IMR-90 (cell line): ENCODE measurements at regions not wholly inside any gene's neighbourhood (a gene's known extent, or its start where the extent isn't known, plus 50 kb on each side); places are given as distances from the start of the nearest gene placed in this dataset.
"Not testable (repeated sequence)": the region's sequence is repeated elsewhere in the genome, so short reads cannot be mapped to it uniquely, and the experiment has no call there.

Experiments
- ATAC-seq: fragments of 200-7000 bp; cut with Tn5 transposase; 2 replicates; pipeline ENCODE4 v1.9.1; 2020; ENCODE audit warnings: low read depth, mild to moderate bottlenecking, moderate library complexity
- BruUV-seq: library from RNA; stranded (reverse); fragments of 400-500 nt; replicated peaks from 2 replicates; lab custom pipeline; 2021; lab: Mats Ljungman, UMichigan
- CTCF ChIA-PET: fragments of 300-600 bp; formaldehyde crosslinking; extraction: SDS; loops from one replicate; lab custom pipeline; 2021; ENCODE audit warnings: antibody characterized with exemption; lab: Yijun Ruan, JAX
- POLR2A ChIA-PET: fragments of 300-600 bp; sonication (Branson Sonifier 250); formaldehyde crosslinking; loops from one replicate; lab custom pipeline; 2022; ENCODE audit warnings: antibody characterized with exemption; ENCODE audit not compliant: unreplicated experiment; lab: Charles Lee
- DNase-seq: peaks from one replicate; pipeline ENCODE4 v3.0.0; 2013
- H2AFZ ChIP-seq: replicated peaks from 2 replicates; pipeline ENCODE3; 2013; ENCODE audit warnings: low read length, mild to moderate bottlenecking; ENCODE audit not compliant: poor library complexity
- H2AK5ac ChIP-seq: 2 replicates; pipeline ENCODE4 v1.6.1; 2013; ENCODE audit warnings: low read depth, low read length, inconsistent platforms
- H2AK9ac ChIP-seq: replicated peaks from 2 replicates; pipeline ENCODE3; 2013; ENCODE audit warnings: mild to moderate bottlenecking, low read depth, low read length, moderate library complexity; ENCODE audit not compliant: poor library complexity
- H2BK120ac ChIP-seq: 2 replicates; pipeline ENCODE4 v1.6.1; 2013; ENCODE audit warnings: low read depth, low read length, inconsistent platforms
- H2BK15ac ChIP-seq: 3 replicates; pipeline ENCODE4 v1.6.1; 2013; ENCODE audit warnings: low read depth, low read length, inconsistent platforms
- H2BK20ac ChIP-seq: 2 replicates; pipeline ENCODE4 v1.6.1; 2013; ENCODE audit warnings: low read depth, mild to moderate bottlenecking, inconsistent platforms, low read length, moderate library complexity
- H2BK5ac ChIP-seq: 2 replicates; pipeline ENCODE4 v1.6.1; 2013; ENCODE audit warnings: mild to moderate bottlenecking, low read depth, low read length, inconsistent platforms; ENCODE audit not compliant: poor library complexity, severe bottlenecking
- H3K14ac ChIP-seq: replicated peaks from 2 replicates; pipeline ENCODE4 v1.6.1; 2013; ENCODE audit warnings: low read depth, low read length, inconsistent platforms
- H3K18ac ChIP-seq: 2 replicates; pipeline ENCODE4 v1.6.1; 2013; ENCODE audit warnings: low read depth, low read length, control low read depth
- H3K23ac ChIP-seq: 2 replicates; pipeline ENCODE4 v1.6.1; 2013; ENCODE audit warnings: low read depth, low read length, inconsistent platforms
- H3K27ac ChIP-seq: 2 replicates; pipeline ENCODE4 v1.5.1; 2013; ENCODE audit warnings: mild to moderate bottlenecking, control low read depth, low read length; ENCODE audit not compliant: insufficient read depth
- H3K27me3 ChIP-seq: 2 replicates; pipeline ENCODE4 v1.6.1; 2013; ENCODE audit warnings: low read length; ENCODE audit not compliant: control insufficient read depth, insufficient read depth
- H3K36me3 ChIP-seq: 2 replicates; pipeline ENCODE4 v1.6.1; 2013; ENCODE audit warnings: low read length, mixed read lengths; ENCODE audit not compliant: control insufficient read depth, insufficient read depth
- H3K4ac ChIP-seq: 2 replicates; pipeline ENCODE4 v1.6.1; 2013; ENCODE audit warnings: low read depth, low read length, inconsistent platforms
- H3K4me1 ChIP-seq: 2 replicates; pipeline ENCODE4 v1.6.1; 2013; ENCODE audit warnings: low read length, mixed read lengths; ENCODE audit not compliant: control insufficient read depth, insufficient read depth
- H3K4me2 ChIP-seq: 2 replicates; pipeline ENCODE4 v1.6.1; 2013; ENCODE audit warnings: low read depth, mild to moderate bottlenecking, control low read depth, low read length, moderate library complexity
- H3K4me3 ChIP-seq: 2 replicates; pipeline ENCODE4 v1.5.1; 2013; ENCODE audit warnings: low read depth, mild to moderate bottlenecking, control low read depth, low read length, moderate library complexity; ENCODE audit not compliant: insufficient read depth
- H3K56ac ChIP-seq: 2 replicates; pipeline ENCODE4 v1.6.1; 2013; ENCODE audit warnings: low read length, inconsistent platforms; ENCODE audit not compliant: insufficient read depth; ENCODE audit errors: extremely low read depth
- H3K79me1 ChIP-seq, 2 experiments: 2 replicates each; pipeline ENCODE4 v1.6.1; 2013; ENCODE audit warnings: low read length in 2 of 2, inconsistent platforms in 1 of 2, low read depth in 1 of 2
- H3K9ac ChIP-seq: 2 replicates; pipeline ENCODE4 v1.6.1; 2013; ENCODE audit warnings: low read depth, low read length, control low read depth
- H3K9me1 ChIP-seq: 2 replicates; pipeline ENCODE4 v1.6.1; 2013; ENCODE audit warnings: low read length, inconsistent platforms; ENCODE audit not compliant: insufficient read depth
- H3K9me3 ChIP-seq: 2 replicates; pipeline ENCODE4 v1.6.1; 2013; ENCODE audit warnings: low read length; ENCODE audit not compliant: control insufficient read depth, insufficient read depth
- H4K20me1 ChIP-seq: 2 replicates; pipeline ENCODE4 v1.6.1; 2013; ENCODE audit warnings: low read length, inconsistent platforms; ENCODE audit not compliant: insufficient read depth
- H4K5ac ChIP-seq: 2 replicates; pipeline ENCODE4 v1.6.1; 2013; ENCODE audit warnings: mild to moderate bottlenecking, low read depth, low read length, control low read depth
- H4K8ac ChIP-seq, 2 experiments: 2 replicates each; pipeline ENCODE4 v1.6.1; 2013; ENCODE audit warnings: low read depth in 2 of 2, low read length in 2 of 2, control low read depth in 1 of 2, inconsistent platforms in 1 of 2
- H4K91ac ChIP-seq: 2 replicates; pipeline ENCODE4 v1.6.1; 2013; ENCODE audit warnings: low read depth, low read length, inconsistent platforms; ENCODE audit not compliant: insufficient read depth
- WGBS, 2 experiments: methylation state at CpG; one replicate each; pipeline versions ENCODE4 v1.1.5 to v1.1.7; 2013; ENCODE audit warnings: missing lambda C conversion rate in 2 of 2; ENCODE audit not compliant: insufficient read length in 1 of 2; ENCODE audit errors: extremely low coverage in 2 of 2; 5-methylcytosine and 5-hydroxymethylcytosine counted together
- dilution Hi-C: fragments of 300-500 bp; cut with HindIII; formaldehyde crosslinking; loops from one replicate; pipeline ENCODE4 v1.14.3; 2018; ENCODE audit warnings: low sequenced_read_pairs; ENCODE audit not compliant: unreplicated experiment
- in situ Hi-C: fragments of 300-500 bp; cut with MboI; formaldehyde crosslinking; loops from 3 replicates; pipeline ENCODE4 v1.14.3; 2019; ENCODE audit warnings: low sequenced_read_pairs, inconsistent platforms, mixed read lengths
- intact Hi-C: fragments of 100-400 bp; cut with micrococcal nuclease; formaldehyde crosslinking; loops from 2 replicates; pipeline ENCODE4 v1.10.0; 2022

DNA sequence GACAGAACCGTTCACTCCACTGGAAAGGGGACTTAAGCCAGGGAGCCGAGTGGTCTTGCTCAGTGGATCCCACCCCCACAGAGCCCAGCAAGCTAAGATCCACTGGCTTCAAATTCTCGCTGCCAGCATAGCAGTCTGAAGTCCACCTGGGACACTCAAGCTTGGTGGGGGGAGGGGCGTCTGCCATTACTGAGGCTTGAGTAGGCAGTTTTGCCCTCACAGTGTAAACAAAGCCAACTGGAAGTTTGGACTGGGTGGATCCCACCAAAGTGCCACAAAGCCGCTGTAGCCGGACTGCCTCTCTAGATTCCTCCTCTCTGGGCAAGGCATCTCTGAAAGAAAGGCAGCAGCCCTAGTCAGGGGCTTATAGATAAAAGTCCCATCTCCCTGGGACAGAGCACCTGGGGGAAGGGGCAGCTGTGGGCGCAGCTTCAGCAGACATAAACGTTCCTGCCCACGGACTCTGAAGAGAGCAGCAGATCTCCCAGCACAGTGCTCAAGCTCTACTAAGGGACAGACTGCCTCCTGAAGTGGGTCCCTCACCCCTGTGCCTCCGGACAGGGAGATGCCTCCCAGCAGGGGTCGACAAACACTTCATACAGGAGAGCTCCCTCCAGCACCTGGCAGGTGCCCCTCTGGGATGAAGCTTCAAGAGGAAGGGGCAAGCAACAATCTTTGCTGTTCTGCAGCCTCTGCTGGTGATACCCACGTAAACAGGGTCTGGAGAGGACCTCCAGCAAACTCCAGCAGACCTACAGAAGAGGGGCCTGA lies 75.2 kb downstream of the OXGR1 start:
- in situ Hi-C loops, dilution Hi-C loops: not testable (repeated sequence)

More for the DNA sequence above, 75.2 kb downstream of the OXGR1 start:
- H2AFZ ChIP-seq, H2AK5ac ChIP-seq, H3K36me3 ChIP-seq, POLR2A ChIA-PET, H2BK15ac ChIP-seq, H4K5ac ChIP-seq, H2AK9ac ChIP-seq, H3K27me3 ChIP-seq, H3K14ac ChIP-seq, H3K9ac ChIP-seq, DNase-seq, H3K79me1 ChIP-seq, H3K4me3 ChIP-seq, intact Hi-C loops, H3K9me3 ChIP-seq, BruUV-seq, H3K23ac ChIP-seq, H2BK20ac ChIP-seq, H3K4me2 ChIP-seq, H2BK120ac ChIP-seq, H3K18ac ChIP-seq, H4K20me1 ChIP-seq, ATAC-seq, H3K9me1 ChIP-seq, H3K4ac ChIP-seq, H2BK5ac ChIP-seq, H3K4me1 ChIP-seq, H3K56ac ChIP-seq, H3K27ac ChIP-seq, H4K8ac ChIP-seq, CTCF ChIA-PET, H4K91ac ChIP-seq: not testable (repeated sequence)
- 40% methylated on average over 1 of the region's 12 CpGs; no CpG with 5 or more reads in 1 of the 2 experiments for WGBS, 2 experiments
